ENCODE measurements at regions not wholly inside any gene's neighbourhood (a gene's known extent, or its start where the extent isn't known, plus 50 kb on each side); places are given as distances from the start of the nearest gene placed in this dataset.
"Not testable (repeated sequence)": the region's sequence is repeated elsewhere in the genome, so short reads cannot be mapped to it uniquely, and the experiment has no call there.

DNA sequence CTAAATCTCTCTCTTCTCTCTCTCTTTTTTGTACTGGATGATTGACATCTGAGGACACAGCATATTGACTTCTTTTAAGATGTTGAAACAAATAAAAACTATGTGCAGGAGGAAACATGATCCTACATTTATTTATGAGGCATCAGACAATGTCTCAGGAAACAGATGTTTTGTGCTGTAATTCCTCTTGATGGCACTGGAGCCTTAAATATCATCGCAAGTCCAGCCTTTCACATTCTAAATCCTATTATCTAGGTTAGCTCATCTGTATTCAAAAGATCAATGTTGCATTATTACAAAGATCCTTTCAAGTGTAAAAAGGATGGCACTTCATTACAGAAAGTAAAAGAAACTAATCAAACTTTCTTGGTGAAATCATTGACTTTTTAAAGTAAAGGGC, 63.9 kb downstream of the MAT2B start:
- DNase-seq, result no peak

- DNase-seq, result no peak
Measured at GRCh38 chr5:163571744-163572143, 66.3 kb downstream of the MAT2B start.

DNA sequence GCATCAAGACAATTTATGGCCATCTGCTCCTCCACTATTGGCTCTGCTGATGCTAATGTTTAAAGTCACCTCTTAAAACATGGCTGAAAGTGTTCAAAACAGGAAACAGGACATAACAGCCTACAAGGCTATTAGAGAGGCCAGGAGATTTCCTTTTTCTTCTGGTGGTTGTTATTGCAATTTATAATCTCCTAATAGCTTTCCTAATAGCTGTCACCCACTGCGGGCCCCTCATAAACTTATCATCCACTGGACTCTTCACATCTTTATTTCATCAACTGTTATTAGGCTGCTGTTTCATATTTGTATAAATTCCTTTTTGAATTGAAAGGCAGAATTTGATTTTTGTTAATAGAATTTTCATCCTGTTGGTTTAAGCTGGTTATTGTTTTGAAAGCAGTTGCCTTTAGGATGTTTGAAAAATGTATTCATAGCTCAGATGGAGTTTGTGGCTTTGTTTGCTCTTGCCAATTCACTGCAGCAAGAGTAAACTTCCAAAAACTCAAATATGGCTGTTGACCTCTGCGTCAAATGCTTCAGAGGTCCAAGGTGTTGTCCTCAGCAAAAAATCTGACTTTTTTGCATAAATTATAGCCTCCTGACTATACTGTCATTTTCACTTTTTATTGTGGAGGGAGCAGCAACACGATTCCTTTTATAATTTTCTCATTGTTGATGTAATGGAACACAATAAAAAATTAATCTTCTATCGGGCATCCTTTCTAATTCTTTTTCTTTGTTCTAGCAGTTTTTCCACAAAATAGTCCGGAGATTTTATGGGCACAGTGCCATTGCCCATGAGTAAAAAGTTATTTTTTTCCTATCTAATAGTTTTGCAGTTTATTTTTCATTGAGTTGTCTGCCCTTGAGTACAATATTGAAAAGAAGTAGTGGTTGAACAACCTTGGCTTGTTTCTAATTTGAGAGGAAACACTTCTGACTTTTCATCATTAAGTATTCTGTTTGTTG, 69.3 kb downstream of the MAT2B start:
- DNase-seq, result no peak

DNA sequence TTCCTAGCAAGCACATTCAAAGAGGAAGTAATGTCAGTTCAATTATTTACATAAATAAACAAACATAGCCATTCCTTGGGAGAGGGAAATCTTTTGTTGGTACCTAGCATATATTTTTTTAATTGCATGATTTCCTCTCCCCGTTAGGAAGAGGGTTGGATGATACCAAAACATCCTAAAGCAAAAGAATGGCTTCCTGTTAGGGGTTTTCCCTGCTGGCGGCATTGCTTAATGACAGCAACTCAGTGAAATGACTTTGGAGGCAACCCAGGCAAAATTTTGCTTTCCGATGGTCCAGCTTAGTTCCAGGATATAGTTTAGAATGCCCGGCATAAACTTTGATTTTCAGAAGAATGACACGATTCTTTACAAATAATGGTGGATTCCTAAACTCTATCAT, 73.2 kb downstream of the MAT2B start:
- DNase-seq, result no peak

DNA sequence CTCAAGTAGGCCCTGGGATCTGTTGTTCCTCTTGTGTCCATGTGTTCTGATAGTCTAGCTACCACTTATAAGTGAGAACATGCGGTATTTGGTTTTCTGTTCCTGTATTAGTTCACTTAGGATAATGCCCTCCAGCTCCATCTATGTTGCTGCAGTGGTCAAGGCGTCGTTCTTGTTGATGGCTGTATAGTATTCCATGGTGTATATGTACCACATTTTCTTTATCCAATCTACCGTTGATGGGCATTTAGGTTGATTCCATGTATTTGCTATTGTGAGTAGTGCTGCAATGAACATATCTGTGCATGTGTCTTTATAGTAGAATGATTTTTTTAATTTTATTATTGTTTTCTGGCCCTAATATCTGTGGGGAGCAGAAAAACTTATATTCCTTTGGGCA, 74.3 kb downstream of the MAT2B start:
- no peak for DNase-seq

- no peak for DNase-seq
Measured at GRCh38 chr5:163580516-163580915, 75.1 kb downstream of the MAT2B start.

DNA sequence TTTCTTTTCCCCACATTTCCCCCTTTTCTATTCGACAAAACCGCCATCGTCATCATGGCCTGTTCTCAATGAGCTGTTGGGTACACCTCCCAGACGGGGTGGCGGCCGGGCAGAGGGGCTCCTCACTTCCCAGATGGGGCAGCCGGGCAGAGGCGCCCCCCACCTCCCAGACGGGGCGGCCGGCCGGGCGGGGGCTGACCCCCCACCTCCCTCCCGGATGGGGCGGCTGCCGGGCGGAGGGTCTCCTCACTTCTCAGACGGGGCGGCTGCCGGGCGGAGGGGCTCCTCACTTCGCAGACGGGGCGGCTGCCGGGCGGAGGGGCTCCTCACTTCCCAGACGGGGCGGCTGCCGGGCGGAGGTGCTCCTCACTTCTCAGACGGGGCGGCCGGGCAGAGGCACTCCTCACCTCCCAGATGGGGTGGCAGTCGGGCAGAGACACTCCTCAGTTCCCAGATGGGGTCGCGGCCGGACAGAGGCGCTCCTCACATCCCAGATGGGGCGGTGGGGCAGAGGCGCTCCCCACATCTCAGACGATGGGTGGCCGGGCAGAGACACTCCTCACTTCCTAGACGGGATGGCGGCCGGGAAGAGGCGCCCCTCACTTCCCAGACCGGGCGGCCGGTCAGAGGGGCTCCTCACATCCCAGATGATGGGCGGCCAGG, 78.2 kb downstream of the MAT2B start:
- not testable (repeated sequence) for DNase-seq

- no peak for DNase-seq
Measured at GRCh38 chr5:163585206-163585605, 79.8 kb downstream of the MAT2B start.

- DNase-seq, result no peak
Measured at GRCh38 chr5:163586531-163586956, 81.1 kb downstream of the MAT2B start.

- no peak for DNase-seq
Measured at GRCh38 chr5:163594951-163595350, 89.5 kb downstream of the MAT2B start.

DNA sequence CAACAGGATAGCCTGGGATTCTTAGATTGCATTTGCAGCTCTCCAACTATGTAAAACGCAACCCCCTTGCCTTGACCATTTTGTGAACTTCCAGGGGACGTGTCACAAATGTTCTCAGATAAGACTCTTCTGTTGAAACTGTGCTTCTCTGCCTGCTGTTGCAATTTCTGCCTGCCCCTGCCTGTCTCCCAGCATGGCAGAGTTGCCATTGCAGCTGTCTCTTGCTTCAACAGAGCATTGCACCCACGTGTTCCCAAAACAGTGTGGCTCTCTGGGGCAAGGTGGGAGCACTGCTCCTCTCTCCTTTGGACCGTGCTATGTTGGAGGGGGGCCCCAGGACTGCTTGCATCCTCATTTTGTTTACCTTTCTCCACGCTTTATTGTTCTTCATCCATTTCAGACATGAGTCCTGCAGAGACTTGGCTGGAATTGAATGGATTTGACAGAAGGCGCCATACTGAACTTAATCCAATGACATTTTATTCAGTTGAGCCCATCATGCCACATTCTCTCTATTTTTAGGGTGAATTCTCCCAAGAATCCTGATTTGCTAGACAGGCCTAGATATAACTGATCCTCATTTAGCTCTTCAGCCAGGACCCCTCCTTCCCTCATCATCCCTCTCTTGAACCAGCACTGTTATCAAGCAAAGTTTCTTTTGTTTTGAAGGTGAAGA, 90.7 kb downstream of the MAT2B start:
- no peak for DNase-seq

GRCh38 chr5:163596608-163597315, 91.3 kb downstream of the MAT2B start:
- no peak for DNase-seq

DNA sequence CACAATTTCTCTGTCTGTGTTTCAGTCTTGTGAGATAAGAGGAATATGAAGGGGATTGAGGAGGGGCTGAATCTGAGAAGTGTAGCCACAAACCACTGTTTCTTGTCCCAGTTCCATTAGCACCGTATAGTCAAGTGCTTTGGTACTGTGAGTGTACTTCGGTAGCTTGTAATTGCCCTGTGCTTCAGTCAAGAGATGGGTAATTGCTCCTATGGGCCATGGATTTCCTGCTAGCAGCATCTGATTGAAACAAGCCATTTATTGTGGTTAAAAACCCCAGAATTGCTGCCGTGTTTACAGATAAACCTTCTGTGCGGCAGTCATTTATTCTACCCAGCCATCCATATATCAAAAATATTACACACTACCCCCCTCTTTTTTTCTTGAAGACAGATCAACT, 98.6 kb downstream of the MAT2B start:
- DNase-seq, result no peak

- no peak for DNase-seq
Measured at GRCh38 chr5:163607256-163607655, 101.8 kb downstream of the MAT2B start.

DNA sequence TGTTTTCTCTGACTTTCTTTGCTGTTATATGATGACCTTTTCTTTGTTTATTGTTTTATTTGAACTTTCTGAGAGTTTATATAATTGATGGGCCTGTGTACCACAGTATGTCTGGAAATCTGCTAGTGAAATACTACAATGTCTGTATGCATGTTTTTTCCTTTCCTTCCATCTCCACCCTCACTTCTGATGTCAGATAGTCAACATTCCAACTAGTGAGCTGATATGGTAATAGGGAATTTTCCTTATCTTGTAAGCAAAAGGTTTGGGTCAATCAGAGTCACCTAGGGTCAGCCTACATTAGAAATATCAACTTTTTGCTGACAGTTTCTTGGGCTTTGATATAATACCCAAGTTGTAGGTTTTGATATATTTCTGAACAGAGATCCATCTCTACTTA, 103.2 kb downstream of the MAT2B start:
- no peak for DNase-seq

DNA sequence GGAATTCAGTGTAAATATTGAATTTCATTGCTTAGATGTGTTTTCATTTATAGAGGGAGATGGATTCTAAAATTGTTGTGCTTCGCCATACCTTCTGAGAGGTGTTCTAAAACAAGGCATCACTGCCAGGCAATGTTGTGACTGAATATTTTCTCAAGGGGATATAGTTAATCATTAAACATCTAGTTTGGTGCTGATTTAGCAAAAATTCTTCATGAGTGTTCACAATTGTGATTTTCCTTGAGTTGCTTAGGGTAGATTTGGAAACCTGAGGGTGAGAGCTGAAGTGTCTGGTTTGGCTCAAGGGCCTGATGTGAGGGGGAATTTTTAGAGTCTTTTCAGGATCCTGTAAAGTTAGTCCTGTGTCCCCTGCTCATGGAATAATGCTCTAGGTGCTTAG, 104.5 kb downstream of the MAT2B start:
- DNase-seq, result no peak

- no peak for DNase-seq
Measured at GRCh38 chr5:163612358-163613149, 107.1 kb downstream of the MAT2B start.

DNA sequence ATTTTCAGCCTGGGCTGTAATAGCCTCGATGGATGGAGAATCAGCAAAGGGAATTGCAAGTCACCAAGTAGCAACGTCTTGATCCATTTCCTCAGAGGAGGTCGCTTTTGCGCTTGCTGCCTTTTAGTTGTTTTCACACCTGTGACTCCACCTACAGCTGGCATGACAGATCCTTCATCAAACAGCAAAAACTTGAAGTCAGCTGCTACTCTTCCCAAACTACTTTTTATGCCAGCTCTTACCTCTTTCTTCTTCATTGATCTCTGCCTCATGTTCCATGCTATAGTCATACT, 107.7 kb downstream of the MAT2B start:
- DNase-seq, result no peak

DNA sequence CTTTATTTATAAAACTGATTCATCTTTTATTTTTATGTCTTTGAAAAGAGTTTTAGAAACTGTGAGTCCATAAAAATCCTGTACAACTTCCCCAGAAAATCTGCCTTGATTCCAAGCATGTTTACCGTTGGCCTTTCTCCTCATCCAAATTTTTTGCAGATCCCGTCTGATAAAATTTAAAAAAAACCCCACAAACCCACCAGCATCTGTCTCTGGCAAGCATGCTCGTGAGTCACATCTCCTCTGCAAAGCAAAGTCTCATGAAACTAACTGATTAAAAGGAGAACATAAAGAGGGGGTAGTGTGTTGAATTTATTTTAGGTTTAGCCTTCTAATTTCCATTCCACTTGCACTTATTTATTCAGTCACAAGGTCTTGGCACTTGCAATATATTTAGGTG, 109.4 kb downstream of the MAT2B start:
- no peak for DNase-seq

GRCh38 chr5:163619273-163619934, 114.0 kb downstream of the MAT2B start:
- no peak for DNase-seq

DNA sequence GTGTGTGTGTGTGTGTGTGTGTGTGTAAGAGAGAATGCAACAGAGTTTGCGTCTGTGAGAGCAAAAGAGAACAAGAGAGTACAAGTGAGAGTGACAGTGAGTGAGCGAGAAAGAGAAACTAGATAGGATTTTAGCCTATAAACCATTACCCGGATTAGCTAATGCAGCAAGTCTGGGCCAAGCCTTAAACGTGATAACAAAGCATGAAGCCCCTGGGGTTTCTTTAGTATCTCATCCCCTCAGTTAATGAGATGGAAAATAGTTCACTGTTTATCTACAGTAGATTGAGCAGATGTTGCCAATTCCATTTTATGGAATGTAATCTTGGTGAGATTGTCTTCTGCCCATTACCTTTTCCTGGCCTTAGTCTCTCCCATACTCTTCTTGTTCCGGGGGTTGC, 114.5 kb downstream of the MAT2B start:
- DNase-seq, result no peak

All from right kidney (tissue), 1 donor.